ENCODE measurements at regions not wholly inside any gene's neighbourhood (a gene's known extent, or its start where the extent isn't known, plus 50 kb on each side); places are given as distances from the start of the nearest gene placed in this dataset.

DNA sequence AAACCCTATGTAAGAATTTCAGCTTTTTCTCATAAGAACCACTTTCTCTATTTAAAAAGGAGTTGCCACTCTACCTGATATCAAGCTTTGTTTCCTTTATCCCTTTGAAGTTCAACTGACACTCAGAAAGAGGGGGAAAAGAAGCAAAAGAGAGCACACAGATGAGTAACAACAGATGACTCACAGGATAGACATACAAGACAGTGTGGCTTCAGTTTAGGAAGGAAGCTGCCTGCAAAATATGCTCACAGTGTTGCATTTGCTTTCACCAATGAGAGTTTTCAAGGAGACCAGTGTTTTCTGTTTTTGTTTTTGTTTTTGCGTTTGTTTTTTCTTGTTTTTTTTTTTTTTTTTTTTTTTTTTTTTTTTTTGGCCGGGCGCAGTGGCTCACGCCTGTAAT, 1181.6 kb downstream of the DNAJB9 start:
- H3K27me3 ChIP-seq = no peaks in the 10 kb centered on the region
- H3K27ac ChIP-seq = no peak overlapping the region
- no peaks in the 10 kb centered on the region for H3K4me1 ChIP-seq
- no peak for TF ChIP-seq POLR2AphosphoS5 (IDR thresholded peaks at IDR 0.05; ENCODE audit: insufficient read depth in 1 of 2, low read depth in 1 of 2)
- no peak for TF ChIP-seq POLR2A (IDR thresholded peaks at IDR 0.05)
- TF ChIP-seq, protein P1, sequence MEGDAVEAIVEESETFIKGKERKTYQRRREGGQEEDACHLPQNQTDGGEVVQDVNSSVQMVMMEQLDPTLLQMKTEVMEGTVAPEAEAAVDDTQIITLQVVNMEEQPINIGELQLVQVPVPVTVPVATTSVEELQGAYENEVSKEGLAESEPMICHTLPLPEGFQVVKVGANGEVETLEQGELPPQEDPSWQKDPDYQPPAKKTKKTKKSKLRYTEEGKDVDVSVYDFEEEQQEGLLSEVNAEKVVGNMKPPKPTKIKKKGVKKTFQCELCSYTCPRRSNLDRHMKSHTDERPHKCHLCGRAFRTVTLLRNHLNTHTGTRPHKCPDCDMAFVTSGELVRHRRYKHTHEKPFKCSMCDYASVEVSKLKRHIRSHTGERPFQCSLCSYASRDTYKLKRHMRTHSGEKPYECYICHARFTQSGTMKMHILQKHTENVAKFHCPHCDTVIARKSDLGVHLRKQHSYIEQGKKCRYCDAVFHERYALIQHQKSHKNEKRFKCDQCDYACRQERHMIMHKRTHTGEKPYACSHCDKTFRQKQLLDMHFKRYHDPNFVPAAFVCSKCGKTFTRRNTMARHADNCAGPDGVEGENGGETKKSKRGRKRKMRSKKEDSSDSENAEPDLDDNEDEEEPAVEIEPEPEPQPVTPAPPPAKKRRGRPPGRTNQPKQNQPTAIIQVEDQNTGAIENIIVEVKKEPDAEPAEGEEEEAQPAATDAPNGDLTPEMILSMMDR (IDR thresholded peaks at IDR 0.05) = no peak
- H3K36me3 ChIP-seq = no peaks in the 10 kb centered on the region
- H3K4me3 ChIP-seq = no peak overlapping the region
- no peak for DNase-seq (ENCODE audit: extremely low spot score in 2 of 2)
- no peaks in the 10 kb centered on the region for H3K9me3 ChIP-seq
- intact Hi-C loops (cut with DNase I) = no loop called here

DNA sequence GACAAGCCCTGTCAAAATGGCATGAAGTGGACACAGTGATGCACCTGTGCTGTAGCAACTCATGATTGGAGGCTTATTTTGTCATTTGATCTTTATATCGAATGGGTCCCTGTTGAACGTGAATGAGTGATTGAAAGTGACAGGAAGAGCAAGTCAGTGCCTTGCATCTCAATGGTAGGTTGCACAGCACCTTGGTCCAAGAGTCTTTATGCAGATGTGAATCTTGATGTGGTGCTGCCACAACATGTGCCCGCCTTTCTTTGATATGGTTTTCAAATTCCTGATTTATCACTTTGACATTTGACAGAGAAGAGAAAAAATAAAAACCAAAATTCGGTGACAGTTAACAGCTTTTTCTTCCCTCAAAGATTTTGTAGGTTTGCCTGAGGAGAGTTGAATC, 1182.4 kb downstream of the DNAJB9 start:
- no peaks in the 10 kb centered on the region for H3K36me3 ChIP-seq
- TF ChIP-seq, protein P1 (IDR thresholded peaks at IDR 0.05) = no peak
- TF ChIP-seq POLR2A (IDR thresholded peaks at IDR 0.05) (no peak), POLR2AphosphoS5 (IDR thresholded peaks at IDR 0.05; ENCODE audit: insufficient read depth in 1 of 2, low read depth in 1 of 2) (no peak)
- intact Hi-C loops (cut with DNase I) = no loop called here
- no peak for DNase-seq (ENCODE audit: extremely low spot score in 2 of 2)
- no peak overlapping the region for H3K4me3 ChIP-seq
- H3K4me1 ChIP-seq = no peaks in the 10 kb centered on the region
- H3K27ac ChIP-seq = no peak overlapping the region
- H3K27me3 ChIP-seq = no peaks in the 10 kb centered on the region
- no peaks in the 10 kb centered on the region for H3K9me3 ChIP-seq

DNA sequence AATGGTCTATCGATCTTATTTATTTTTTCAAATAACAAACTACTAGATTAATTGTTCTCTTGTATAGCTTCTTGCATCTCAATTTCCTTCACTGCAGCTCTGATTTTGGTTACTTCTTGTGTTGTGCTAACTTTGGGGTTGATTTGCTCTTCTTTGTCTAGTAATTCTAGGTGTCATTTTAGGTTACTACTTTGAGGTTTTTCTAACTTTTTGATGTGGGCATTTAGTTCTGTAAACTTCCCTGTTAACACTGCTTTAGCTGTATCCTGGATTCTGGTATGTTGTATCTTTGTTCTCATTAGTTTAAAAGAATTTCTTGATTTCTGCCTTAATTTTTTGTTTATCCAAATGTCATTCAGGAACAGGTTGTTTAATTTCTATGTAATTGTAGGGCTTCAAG, 1188.0 kb downstream of the DNAJB9 start:
- Histone ChIP-seq H3K9me3 (no peaks in the 10 kb centered on the region), H3K36me3 (no peaks in the 10 kb centered on the region), H3K4me3 (no peak overlapping the region), H3K27me3 (no peaks in the 10 kb centered on the region), H3K4me1 (no peaks in the 10 kb centered on the region), H3K27ac (no peak overlapping the region)
- TF ChIP-seq, protein P1 (IDR thresholded peaks at IDR 0.05) = no peak
- no peak for TF ChIP-seq POLR2AphosphoS5 (IDR thresholded peaks at IDR 0.05; ENCODE audit: insufficient read depth in 1 of 2, low read depth in 1 of 2)
- TF ChIP-seq POLR2A (IDR thresholded peaks at IDR 0.05) = no peak
- intact Hi-C loops (cut with DNase I) = no loop called here
- DNase-seq (ENCODE audit: extremely low spot score in 2 of 2) = no peak

DNA sequence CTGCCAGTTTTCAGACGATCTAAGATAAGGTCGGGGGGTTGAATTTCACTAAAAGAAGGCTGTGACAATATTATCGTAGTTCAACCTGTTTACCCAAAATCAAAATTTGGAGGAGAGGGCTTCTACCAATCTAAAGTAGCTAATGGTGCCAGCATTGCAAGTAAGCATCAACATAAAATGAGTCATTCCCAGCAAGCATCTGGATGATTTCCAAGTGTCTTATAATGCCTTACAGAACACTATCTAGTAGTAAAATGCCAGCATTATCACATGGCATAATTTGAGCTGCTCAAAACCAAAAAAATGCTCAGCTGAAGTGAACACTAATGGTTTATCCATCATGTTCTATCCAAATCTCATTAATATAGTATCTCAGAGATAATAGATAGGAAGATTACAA, 1193.9 kb downstream of the DNAJB9 start:
- intact Hi-C loops (cut with DNase I) = no loop called here
- no peak for DNase-seq (ENCODE audit: extremely low spot score in 2 of 2)
- Histone ChIP-seq H3K9me3 (no peaks in the 10 kb centered on the region), H3K4me1 (no peaks in the 10 kb centered on the region), H3K36me3 (no peaks in the 10 kb centered on the region), H3K27me3 (no peaks in the 10 kb centered on the region), H3K4me3 (no peak overlapping the region), H3K27ac (no peak overlapping the region)
- TF ChIP-seq POLR2AphosphoS5 (IDR thresholded peaks at IDR 0.05; ENCODE audit: insufficient read depth in 1 of 2, low read depth in 1 of 2) (no peak), POLR2A (IDR thresholded peaks at IDR 0.05) (no peak)
- TF ChIP-seq, protein P1 (IDR thresholded peaks at IDR 0.05) = no peak

DNA sequence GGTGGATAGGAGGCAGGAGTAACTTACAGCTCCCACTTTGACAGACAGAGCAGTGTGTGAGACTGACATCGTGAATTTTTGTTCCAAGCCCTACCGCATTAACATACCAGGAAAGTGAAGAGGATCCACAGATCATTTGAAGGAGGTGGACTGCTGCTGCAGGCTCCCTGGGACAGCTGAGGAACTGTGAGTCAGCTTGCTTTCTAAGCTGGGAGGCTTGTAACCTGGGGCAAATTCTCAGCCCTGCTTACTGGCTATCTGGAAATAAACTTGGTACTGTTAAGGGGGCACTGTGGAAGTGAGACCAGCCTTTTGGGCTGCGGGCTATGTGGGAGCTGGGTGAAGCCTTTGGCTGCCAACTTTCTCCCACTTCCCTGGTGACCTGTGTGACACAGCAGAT, 1202.5 kb downstream of the DNAJB9 start:
- Histone ChIP-seq H3K9me3 (no peaks in the 10 kb centered on the region), H3K4me3 (no peak overlapping the region), H3K36me3 (no peaks in the 10 kb centered on the region), H3K4me1 (no peaks in the 10 kb centered on the region), H3K27ac (no peak overlapping the region), H3K27me3 (no peaks in the 10 kb centered on the region)
- DNase-seq (ENCODE audit: extremely low spot score in 2 of 2) = no peak
- intact Hi-C loops (cut with DNase I) = no loop called here
- no peak for TF ChIP-seq POLR2A (IDR thresholded peaks at IDR 0.05)
- TF ChIP-seq, protein P1 (IDR thresholded peaks at IDR 0.05) = no peak
